Endothelial cell (in vitro differentiated cells): ENCODE measurements at regions not wholly inside any gene's neighbourhood (a gene's known extent, or its start where the extent isn't known, plus 50 kb on each side); places are given as distances from the start of the nearest gene placed in this dataset.
"Not testable (repeated sequence)": the region's sequence is repeated elsewhere in the genome, so short reads cannot be mapped to it uniquely, and the experiment has no call there.

Experiments used
- DNase-seq: peaks from one replicate; pipeline ENCODE4 v3.0.0; 2021; ENCODE audit warnings: low spot score
- H3K27ac Mint-ChIP-seq: one replicate; pipeline ENCODE4 v1.8.0; 2021; ENCODE audit warnings: mixed read lengths, inconsistent platforms; ENCODE audit not compliant: unreplicated experiment
- H3K27me3 Mint-ChIP-seq: one replicate; pipeline ENCODE4 v1.8.0; 2021; ENCODE audit warnings: mild to moderate bottlenecking, moderate library complexity, mixed read lengths, inconsistent platforms; ENCODE audit not compliant: unreplicated experiment
- H3K36me3 Mint-ChIP-seq: one replicate; pipeline ENCODE4 v1.8.0; 2021; ENCODE audit warnings: mild to moderate bottlenecking, low read depth, mixed read lengths, inconsistent platforms; ENCODE audit not compliant: unreplicated experiment
- H3K4me1 Mint-ChIP-seq: one replicate; pipeline ENCODE4 v1.8.0; 2021; ENCODE audit warnings: mild to moderate bottlenecking, mixed read lengths, inconsistent platforms; ENCODE audit not compliant: unreplicated experiment
- H3K4me3 Mint-ChIP-seq: one replicate; pipeline ENCODE4 v1.8.0; 2021; ENCODE audit warnings: mild to moderate bottlenecking, mixed read lengths, inconsistent platforms; ENCODE audit not compliant: unreplicated experiment
- H3K9me3 Mint-ChIP-seq: one replicate; pipeline ENCODE4 v1.8.0; 2021; ENCODE audit warnings: mixed read lengths, inconsistent platforms; ENCODE audit not compliant: unreplicated experiment
- CTCF ChIP-seq: fragments of 200-600 bp; sonication (generic); IDR thresholded peaks from one replicate; pipeline ENCODE4 v1.5.0; 2021; ENCODE audit warnings: antibody characterized with exemption; ENCODE audit not compliant: unreplicated experiment

- no peaks in the 10 kb centered on the region for H3K36me3 Mint-ChIP-seq
- no peak for TF ChIP-seq CTCF
- no peak overlapping the region for H3K27ac Mint-ChIP-seq
- DNase-seq = no peak
- H3K4me3 Mint-ChIP-seq = no peak overlapping the region
- no peaks in the 10 kb centered on the region for H3K27me3 Mint-ChIP-seq
- H3K4me1 Mint-ChIP-seq = peaks cover 11% of the 10 kb centered on the region
- no peaks in the 10 kb centered on the region for H3K9me3 Mint-ChIP-seq
Measured at GRCh38 chr5:126139773-126140172, 283.4 kb upstream of the GRAMD2B start.

- no peak for TF ChIP-seq CTCF
- no peak overlapping the region for H3K4me3 Mint-ChIP-seq
- no peaks in the 10 kb centered on the region for H3K9me3 Mint-ChIP-seq
- no peak overlapping the region for H3K27ac Mint-ChIP-seq
- no peaks in the 10 kb centered on the region for H3K27me3 Mint-ChIP-seq
- DNase-seq = no peak
- no peaks in the 10 kb centered on the region for H3K36me3 Mint-ChIP-seq
- peaks cover 4% of the 10 kb centered on the region for H3K4me1 Mint-ChIP-seq
Measured at GRCh38 chr5:126143622-126144021, 279.6 kb upstream of the GRAMD2B start.

GRCh38 chr5:126150319-126150718 is 272.9 kb upstream of the GRAMD2B start:
- H3K27ac Mint-ChIP-seq, H3K36me3 Mint-ChIP-seq, H3K4me1 Mint-ChIP-seq, DNase-seq, H3K4me3 Mint-ChIP-seq, H3K9me3 Mint-ChIP-seq, H3K27me3 Mint-ChIP-seq: not testable (repeated sequence)

GRCh38 chr5:126155298-126155697 is 267.9 kb upstream of the GRAMD2B start:
- H3K9me3 Mint-ChIP-seq, H3K27me3 Mint-ChIP-seq, H3K36me3 Mint-ChIP-seq: not testable (repeated sequence)

GRCh38 chr5:126166368-126166767 is 256.8 kb upstream of the GRAMD2B start:
- TF ChIP-seq CTCF = no peak
- H3K36me3 Mint-ChIP-seq = peaks cover 6% of the 10 kb centered on the region
- no peaks in the 10 kb centered on the region for H3K27me3 Mint-ChIP-seq
- H3K27ac Mint-ChIP-seq = no peak overlapping the region
- H3K9me3 Mint-ChIP-seq = no peaks in the 10 kb centered on the region
- H3K4me1 Mint-ChIP-seq = no peaks in the 10 kb centered on the region
- no peak overlapping the region for H3K4me3 Mint-ChIP-seq
- no peak for DNase-seq

More at GRCh38 chr5:126155298-126155697, 267.9 kb upstream of the GRAMD2B start:
- not testable (repeated sequence) for DNase-seq, H3K4me3 Mint-ChIP-seq, H3K27ac Mint-ChIP-seq, H3K4me1 Mint-ChIP-seq

GRCh38 chr5:126168785-126169184 is 254.4 kb upstream of the GRAMD2B start:
- Mint-ChIP-seq H3K4me3 (no peak overlapping the region), H3K9me3 (no peaks in the 10 kb centered on the region), H3K27ac (no peak overlapping the region)

More at GRCh38 chr5:126168785-126169184, 254.4 kb upstream of the GRAMD2B start:
- no peak for DNase-seq
- TF ChIP-seq CTCF = no peak
- H3K27me3 Mint-ChIP-seq = no peaks in the 10 kb centered on the region
- peaks cover 9% of the 10 kb centered on the region for H3K36me3 Mint-ChIP-seq
- H3K4me1 Mint-ChIP-seq = no peaks in the 10 kb centered on the region
